ENCODE measurements at regions not wholly inside any gene's neighbourhood (a gene's known extent, or its start where the extent isn't known, plus 50 kb on each side); places are given as distances from the start of the nearest gene placed in this dataset.

DNA sequence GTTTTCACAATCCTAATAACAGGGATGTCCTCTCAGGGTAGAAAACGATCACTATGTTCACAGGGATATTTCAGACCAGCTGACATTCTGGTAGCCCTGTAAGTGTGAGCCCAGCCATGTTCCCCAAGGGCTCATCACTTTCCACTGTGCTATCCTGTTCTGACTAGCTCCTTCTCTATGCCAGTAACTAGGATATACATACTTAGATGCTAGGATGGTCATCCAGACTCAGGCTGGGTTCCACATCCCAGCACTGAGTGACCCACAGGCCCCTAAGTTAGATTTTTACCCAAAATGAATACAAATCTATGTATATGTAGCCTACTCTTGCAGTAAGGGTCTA, 83.0 kb downstream of the CD164 start:
- H3K27ac Mint-ChIP-seq (ENCODE audit: unreplicated experiment): no peak overlapping the region
- TF ChIP-seq, protein P1, sequence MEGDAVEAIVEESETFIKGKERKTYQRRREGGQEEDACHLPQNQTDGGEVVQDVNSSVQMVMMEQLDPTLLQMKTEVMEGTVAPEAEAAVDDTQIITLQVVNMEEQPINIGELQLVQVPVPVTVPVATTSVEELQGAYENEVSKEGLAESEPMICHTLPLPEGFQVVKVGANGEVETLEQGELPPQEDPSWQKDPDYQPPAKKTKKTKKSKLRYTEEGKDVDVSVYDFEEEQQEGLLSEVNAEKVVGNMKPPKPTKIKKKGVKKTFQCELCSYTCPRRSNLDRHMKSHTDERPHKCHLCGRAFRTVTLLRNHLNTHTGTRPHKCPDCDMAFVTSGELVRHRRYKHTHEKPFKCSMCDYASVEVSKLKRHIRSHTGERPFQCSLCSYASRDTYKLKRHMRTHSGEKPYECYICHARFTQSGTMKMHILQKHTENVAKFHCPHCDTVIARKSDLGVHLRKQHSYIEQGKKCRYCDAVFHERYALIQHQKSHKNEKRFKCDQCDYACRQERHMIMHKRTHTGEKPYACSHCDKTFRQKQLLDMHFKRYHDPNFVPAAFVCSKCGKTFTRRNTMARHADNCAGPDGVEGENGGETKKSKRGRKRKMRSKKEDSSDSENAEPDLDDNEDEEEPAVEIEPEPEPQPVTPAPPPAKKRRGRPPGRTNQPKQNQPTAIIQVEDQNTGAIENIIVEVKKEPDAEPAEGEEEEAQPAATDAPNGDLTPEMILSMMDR (IDR thresholded peaks at IDR 0.05): no peak
- H3K4me1 Mint-ChIP-seq (ENCODE audit: unreplicated experiment): peaks cover 5% of the 10 kb centered on the region
- peaks cover 13% of the 10 kb centered on the region for H3K27me3 Mint-ChIP-seq (ENCODE audit: unreplicated experiment)
- H3K9me3 Mint-ChIP-seq (ENCODE audit: unreplicated experiment): no peaks in the 10 kb centered on the region
- no peaks in the 10 kb centered on the region for H3K36me3 Mint-ChIP-seq (ENCODE audit: unreplicated experiment)
- no peak overlapping the region for H3K4me3 Mint-ChIP-seq (ENCODE audit: unreplicated experiment)
- no peak for DNase-seq (ENCODE audit: extremely low spot score, unreplicated experiment)

DNA sequence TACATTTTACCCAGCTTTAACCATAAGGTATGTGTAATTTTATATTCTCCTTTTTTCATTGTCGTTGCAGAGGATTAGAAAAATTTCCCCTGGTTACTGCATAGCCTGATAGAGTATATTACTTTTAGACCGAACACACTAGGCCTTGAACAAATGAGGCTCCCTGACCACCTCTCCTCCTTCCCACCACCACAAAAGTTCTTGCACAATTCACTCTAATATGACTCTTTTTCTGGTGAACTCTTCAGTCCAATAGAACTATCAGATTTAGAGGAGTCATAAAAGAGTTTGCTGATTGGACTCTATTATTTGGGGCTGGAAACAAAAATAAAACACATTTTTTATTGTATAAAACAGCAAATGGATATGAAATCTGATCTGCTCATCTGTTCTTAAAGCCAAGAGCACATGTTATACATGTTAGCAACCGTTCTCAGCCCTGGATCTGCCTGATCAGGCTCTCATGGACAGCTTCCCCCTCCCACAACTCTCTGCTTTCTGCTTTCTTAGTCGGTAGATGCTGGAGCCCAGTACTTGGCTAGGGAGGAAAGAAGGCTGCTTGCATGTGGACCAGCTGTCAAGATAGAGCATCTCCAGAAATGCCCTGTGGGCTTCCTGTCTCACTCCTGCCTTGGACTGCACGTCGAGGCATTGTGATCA, 83.5 kb downstream of the CD164 start:
- Mint-ChIP-seq H3K36me3 (ENCODE audit: unreplicated experiment) (no peaks in the 10 kb centered on the region), H3K4me1 (ENCODE audit: unreplicated experiment) (peaks cover 8% of the 10 kb centered on the region), H3K27me3 (ENCODE audit: unreplicated experiment) (peaks cover 13% of the 10 kb centered on the region), H3K27ac (ENCODE audit: unreplicated experiment) (no peak overlapping the region), H3K4me3 (ENCODE audit: unreplicated experiment) (no peak overlapping the region), H3K9me3 (ENCODE audit: unreplicated experiment) (no peaks in the 10 kb centered on the region)
- TF ChIP-seq, protein P1 (IDR thresholded peaks at IDR 0.05): no peak
- DNase-seq (ENCODE audit: extremely low spot score, unreplicated experiment): no peak

DNA sequence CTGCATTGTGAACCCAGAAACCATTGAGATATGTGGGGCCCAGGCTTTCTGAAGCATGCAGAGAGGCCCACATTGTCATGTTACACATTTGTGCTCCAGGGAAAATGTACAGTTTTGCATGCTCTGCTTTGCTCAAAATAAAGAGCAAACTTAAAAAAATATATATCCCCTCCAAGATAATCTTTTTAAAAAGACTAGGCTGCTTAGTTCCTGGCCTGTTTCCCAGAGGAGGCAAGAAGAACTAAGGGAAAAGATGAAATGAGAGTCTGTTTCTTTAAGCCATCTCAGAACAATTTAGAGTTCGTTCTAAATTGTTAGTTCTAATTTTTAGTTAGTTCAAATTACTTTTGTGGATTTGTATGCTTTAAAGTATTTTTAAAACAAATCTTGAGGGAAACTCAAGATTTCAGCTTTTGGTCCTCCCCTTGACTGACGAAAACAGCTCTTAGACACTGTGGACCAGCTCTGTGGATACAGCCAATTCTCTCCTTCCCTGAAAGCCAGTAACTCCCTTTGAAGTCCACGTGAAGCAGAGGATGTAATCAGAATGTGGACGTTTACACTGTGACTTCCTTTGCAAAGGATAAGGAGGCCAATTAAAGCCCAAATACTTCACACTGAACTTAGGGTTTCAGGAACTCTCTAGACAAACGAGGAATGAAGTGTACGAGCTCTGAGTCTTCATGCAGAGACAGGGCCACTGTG, 84.7 kb downstream of the CD164 start:
- Mint-ChIP-seq H3K4me1 (ENCODE audit: unreplicated experiment) (peaks cover 4% of the 10 kb centered on the region), H3K27ac (ENCODE audit: unreplicated experiment) (no peak overlapping the region), H3K27me3 (ENCODE audit: unreplicated experiment) (peaks cover 13% of the 10 kb centered on the region), H3K4me3 (ENCODE audit: unreplicated experiment) (no peak overlapping the region), H3K9me3 (ENCODE audit: unreplicated experiment) (no peaks in the 10 kb centered on the region), H3K36me3 (ENCODE audit: unreplicated experiment) (no peaks in the 10 kb centered on the region)
- no peak for DNase-seq (ENCODE audit: extremely low spot score, unreplicated experiment)
- TF ChIP-seq, protein P1 (IDR thresholded peaks at IDR 0.05): no peak

DNA sequence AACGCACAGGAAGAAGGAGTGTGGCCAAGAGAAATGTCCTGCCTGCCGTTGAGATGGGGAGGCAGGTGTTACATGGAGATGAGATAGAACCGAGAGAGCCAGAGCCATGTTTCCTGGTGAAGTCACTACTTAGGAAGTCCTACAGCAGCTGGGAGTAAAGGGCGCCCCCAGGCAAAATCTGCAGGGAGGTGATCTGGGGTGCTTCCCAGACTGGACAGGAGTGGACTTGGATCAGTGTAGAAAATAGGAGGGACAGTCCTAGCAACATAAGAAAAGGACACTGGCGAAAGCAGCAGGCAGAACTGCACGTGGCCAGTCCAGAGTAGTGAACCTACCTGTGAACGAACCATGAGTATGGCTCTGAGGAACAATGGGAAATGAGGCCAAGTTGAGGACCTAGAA, 85.3 kb downstream of the CD164 start:
- peaks cover 4% of the 10 kb centered on the region for H3K4me1 Mint-ChIP-seq (ENCODE audit: unreplicated experiment)
- H3K9me3 Mint-ChIP-seq (ENCODE audit: unreplicated experiment): no peaks in the 10 kb centered on the region
- peaks cover 12% of the 10 kb centered on the region for H3K27me3 Mint-ChIP-seq (ENCODE audit: unreplicated experiment)
- no peak overlapping the region for H3K27ac Mint-ChIP-seq (ENCODE audit: unreplicated experiment)
- no peak for DNase-seq (ENCODE audit: extremely low spot score, unreplicated experiment)
- H3K36me3 Mint-ChIP-seq (ENCODE audit: unreplicated experiment): no peaks in the 10 kb centered on the region
- TF ChIP-seq, protein P1 (IDR thresholded peaks at IDR 0.05): no peak
- no peak overlapping the region for H3K4me3 Mint-ChIP-seq (ENCODE audit: unreplicated experiment)

DNA sequence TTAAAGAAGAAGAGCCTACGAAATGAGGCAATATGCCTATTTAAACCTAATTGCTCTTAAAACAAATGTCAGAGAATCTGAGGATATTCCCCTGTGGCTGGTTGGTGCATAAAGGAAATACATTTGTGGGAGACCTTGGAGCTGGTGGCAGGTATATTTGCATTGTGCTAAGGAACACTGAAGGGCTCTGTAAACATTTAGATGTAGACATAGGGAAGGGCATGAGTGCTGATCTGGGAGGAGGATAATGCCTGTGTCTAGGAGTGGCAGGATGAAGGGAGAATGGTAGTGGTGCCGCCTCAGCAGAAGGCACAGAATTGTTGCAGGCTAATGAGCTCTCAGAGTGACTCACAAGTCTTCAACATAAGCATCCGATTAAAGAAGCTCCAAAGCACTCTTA, 85.8 kb downstream of the CD164 start:
- H3K9me3 Mint-ChIP-seq (ENCODE audit: unreplicated experiment): no peaks in the 10 kb centered on the region
- no peak overlapping the region for H3K27ac Mint-ChIP-seq (ENCODE audit: unreplicated experiment)
- H3K27me3 Mint-ChIP-seq (ENCODE audit: unreplicated experiment): peaks cover 7% of the 10 kb centered on the region
- H3K36me3 Mint-ChIP-seq (ENCODE audit: unreplicated experiment): no peaks in the 10 kb centered on the region
- peaks cover 4% of the 10 kb centered on the region for H3K4me1 Mint-ChIP-seq (ENCODE audit: unreplicated experiment)
- H3K4me3 Mint-ChIP-seq (ENCODE audit: unreplicated experiment): no peak overlapping the region
- DNase-seq (ENCODE audit: extremely low spot score, unreplicated experiment): no peak
- TF ChIP-seq, protein P1 (IDR thresholded peaks at IDR 0.05): no peak

Data from osteocyte (in vitro differentiated cells).